Spleen (tissue), 11 donors: ENCODE measurements at regions not wholly inside any gene's neighbourhood (a gene's known extent, or its start where the extent isn't known, plus 50 kb on each side); places are given as distances from the start of the nearest gene placed in this dataset.

ENCODE experiments used
- DNase-seq: peaks from one replicate; pipeline ENCODE4 v3.0.0-alpha.2; 2020
- H3K27ac ChIP-seq, 8 donors: fragments of 200-600 bp; sonication (generic) in 7 of 8; 1 replicate in 4 of 8; 2 replicates in 4 of 8; pipeline versions ENCODE4 v1.5.0 to v1.8.0; 2016 to 2021; ENCODE audit warnings: inconsistent platforms in 4 of 8, mild to moderate bottlenecking in 4 of 8, moderate library complexity in 1 of 8
- H3K27me3 ChIP-seq, 7 donors: fragments of 200-600 bp; sonication (generic) in 6 of 7; replicated peaks in 1 of 7; 1 replicate in 4 of 7; 2 replicates in 3 of 7; pipeline versions ENCODE4 v1.5.0 to v1.8.0; 2016 to 2021; ENCODE audit warnings: inconsistent platforms in 3 of 7, mild to moderate bottlenecking in 1 of 7
- H3K36me3 ChIP-seq, 6 donors: fragments of 200-600 bp; sonication (generic) in 5 of 6; 1 replicate in 4 of 6; 2 replicates in 2 of 6; pipeline versions ENCODE4 v1.5.0 to v1.8.0; 2016 to 2021; ENCODE audit warnings: inconsistent platforms in 2 of 6
- H3K4me1 ChIP-seq, 6 donors: fragments of 200-600 bp; sonication (generic) in 5 of 6; 1 replicate in 3 of 6; 2 replicates in 3 of 6; pipeline versions ENCODE4 v1.5.0 to v1.8.0; 2016 to 2021; ENCODE audit warnings: inconsistent platforms in 3 of 6
- H3K4me3 ChIP-seq, 8 donors: fragments of 200-600 bp; sonication (generic) in 7 of 8; 1 replicate in 4 of 8; 2 replicates in 4 of 8; pipeline versions ENCODE4 v1.5.0 to v1.8.0; 2016 to 2021; ENCODE audit warnings: inconsistent platforms in 4 of 8, mild to moderate bottlenecking in 4 of 8, moderate library complexity in 2 of 8
- H3K9me3 ChIP-seq, 8 donors: fragments of 200-600 bp; sonication (generic) in 7 of 8; 1 replicate in 4 of 8; 2 replicates in 4 of 8; pipeline versions ENCODE4 v1.5.0 to v1.8.0; 2016 to 2021; ENCODE audit warnings: inconsistent platforms in 4 of 8
- CTCF ChIP-seq, 11 experiments: fragments of 200-600 bp in 7 of 11; fragments of 450-650 bp in 4 of 11; sonication (generic) in 4 of 11; IDR thresholded peaks in 8 of 11; conservative IDR thresholded peaks in 3 of 11; 1 replicate in 7 of 11; 2 replicates in 4 of 11; pipeline versions ENCODE4 v1.4.0 to v1.8.0; 2016 to 2021; ENCODE audit warnings: antibody characterized with exemption in 11 of 11, inconsistent platforms in 4 of 11, mild to moderate bottlenecking in 1 of 11
- POLR2A ChIP-seq, 3 donors: fragments of 450-650 bp; IDR thresholded peaks; one replicate each; pipeline ENCODE4 v1.5.1; 2017; ENCODE audit warnings: antibody characterized with exemption in 3 of 3, mild to moderate bottlenecking in 1 of 3
- POLR2AphosphoS5 ChIP-seq, 3 donors: sonication (generic); formaldehyde crosslinking; IDR thresholded peaks; one replicate each; pipeline ENCODE4 v1.5.1; 2017; ENCODE audit warnings: antibody characterized with exemption in 3 of 3
- WGBS, 5 donors: extraction: QIAGEN DNeasy Blood & Tissue Kit in 3 of 5; methylation state at CpG; one replicate each; pipeline versions ENCODE4 v1.1.5 to v1.1.7; 2013 to 2018; 5-methylcytosine and 5-hydroxymethylcytosine counted together
- intact Hi-C: fragments of 100-400 bp; cut with DNase I; formaldehyde crosslinking; loops from one replicate; pipeline ENCODE4 v1.15.0; 2023; ENCODE audit warnings: low total_unique reads
- donor health status: healthy with polysubstance abuse.
- donor health status: DM: no; HTN: no; CAD: no; lungs with moderate emphysema.
- donor health status: DM: no; HTN: no; CAD: no.
- donor health status: Bipolar disorder and iron deficiency.
- donor health status: healthy.
- donor health status: DM: no; HTN: no; CAD: no.
- donor health status: DM: yes; HTN: yes; CAD: no.

- Histone ChIP-seq H3K9me3 (peaks cover 0 to 26% (median 15%) of the 10 kb centered on the region in 8 donors), H3K36me3 (no peaks in the 10 kb centered on the region), H3K27ac (no peak overlapping the region), H3K4me1 (no peaks in the 10 kb centered on the region), H3K4me3 (no peak overlapping the region), H3K27me3 (peaks cover 0 to 25% (median 0%) of the 10 kb centered on the region in 7 donors)
- intact Hi-C loops: no loop called here
- no peak for DNase-seq
- TF ChIP-seq POLR2AphosphoS5 (IDR thresholded peaks at IDR 0.05): no peak
- no peak for TF ChIP-seq POLR2A (IDR thresholded peaks at IDR 0.05)
- TF ChIP-seq CTCF (IDR thresholded peaks at IDR 0.05 in 8 of 11, conservative IDR thresholded peaks at IDR 0.05 in 3 of 11): no peak
- WGBS, 5 donors: 68 to 90% (median 75%) methylated on average over 5 of the region's 5 CpGs
Observed at GRCh38 chr5:171610686-171611085, 174.9 kb upstream of the SMIM23 start.

- Histone ChIP-seq H3K4me1 (no peaks in the 10 kb centered on the region), H3K4me3 (no peak overlapping the region), H3K27ac (no peak overlapping the region), H3K27me3 (peaks cover 0 to 43% (median 0%) of the 10 kb centered on the region in 7 donors), H3K36me3 (no peaks in the 10 kb centered on the region), H3K9me3 (peaks cover 0 to 9% (median 4%) of the 10 kb centered on the region in 8 donors)
- no peak for DNase-seq
- 78 to 85% (median 79%) methylated on average over 5 of the region's 5 CpGs for WGBS, 5 donors
- intact Hi-C loops: no loop called here
- no peak for TF ChIP-seq POLR2A (IDR thresholded peaks at IDR 0.05)
- no peak for TF ChIP-seq POLR2AphosphoS5 (IDR thresholded peaks at IDR 0.05)
- TF ChIP-seq CTCF (IDR thresholded peaks at IDR 0.05 in 8 of 11, conservative IDR thresholded peaks at IDR 0.05 in 3 of 11): no peak
Observed at GRCh38 chr5:171612749-171613148, 172.9 kb upstream of the SMIM23 start.

GRCh38 chr5:171614511-171614910 is 171.1 kb upstream of the SMIM23 start:
- Histone ChIP-seq H3K36me3 (no peaks in the 10 kb centered on the region), H3K4me3 (no peak overlapping the region), H3K27me3 (peaks cover 0 to 38% (median 0%) of the 10 kb centered on the region in 7 donors), H3K4me1 (no peaks in the 10 kb centered on the region), H3K27ac (no peak overlapping the region), H3K9me3 (no peaks in the 10 kb centered on the region)
- WGBS, 5 donors: 78 to 95% (median 86%) methylated on average over 5 of the region's 5 CpGs
- no peak for DNase-seq
- intact Hi-C loops: no loop called here
- TF ChIP-seq POLR2AphosphoS5 (IDR thresholded peaks at IDR 0.05) (no peak), CTCF (IDR thresholded peaks at IDR 0.05 in 8 of 11, conservative IDR thresholded peaks at IDR 0.05 in 3 of 11) (no peak), POLR2A (IDR thresholded peaks at IDR 0.05) (no peak)

GRCh38 chr5:171614971-171615653 is 170.5 kb upstream of the SMIM23 start:
- Histone ChIP-seq H3K36me3 (no peaks in the 10 kb centered on the region), H3K27ac (no peak overlapping the region)
- intact Hi-C loops: no loop called here

More at GRCh38 chr5:171614971-171615653, 170.5 kb upstream of the SMIM23 start:
- Histone ChIP-seq H3K27me3 (peaks cover 0 to 38% (median 0%) of the 10 kb centered on the region in 7 donors), H3K4me3 (no peak overlapping the region), H3K9me3 (no peaks in the 10 kb centered on the region), H3K4me1 (no peaks in the 10 kb centered on the region)
- DNase-seq: no peak
- TF ChIP-seq POLR2AphosphoS5 (IDR thresholded peaks at IDR 0.05) (no peak), CTCF (IDR thresholded peaks at IDR 0.05 in 8 of 11, conservative IDR thresholded peaks at IDR 0.05 in 3 of 11) (no peak), POLR2A (IDR thresholded peaks at IDR 0.05) (no peak)
- 70 to 86% (median 77%) methylated on average over 19 to 22 of the region's 22 CpGs for WGBS, 5 donors
